PC-9 (cell line): ENCODE measurements at regions not wholly inside any gene's neighbourhood (a gene's known extent, or its start where the extent isn't known, plus 50 kb on each side); places are given as distances from the start of the nearest gene placed in this dataset.

Source experiments
- EZH2 ChIP-seq: fragments of 200-600 bp; sonication (generic); IDR thresholded peaks from 2 replicates; pipeline ENCODE4 v1.8.0; 2017; ENCODE audit warnings: antibody characterized with exemption, low read depth
- TF ChIP-seq, protein P1 (sequence below): fragments of 200-600 bp; sonication (generic); conservative IDR thresholded peaks from 2 replicates; pipeline ENCODE4 v1.6.1; 2017; ENCODE audit warnings: mixed run types, antibody characterized with exemption, mild to moderate bottlenecking, moderate library complexity

DNA sequence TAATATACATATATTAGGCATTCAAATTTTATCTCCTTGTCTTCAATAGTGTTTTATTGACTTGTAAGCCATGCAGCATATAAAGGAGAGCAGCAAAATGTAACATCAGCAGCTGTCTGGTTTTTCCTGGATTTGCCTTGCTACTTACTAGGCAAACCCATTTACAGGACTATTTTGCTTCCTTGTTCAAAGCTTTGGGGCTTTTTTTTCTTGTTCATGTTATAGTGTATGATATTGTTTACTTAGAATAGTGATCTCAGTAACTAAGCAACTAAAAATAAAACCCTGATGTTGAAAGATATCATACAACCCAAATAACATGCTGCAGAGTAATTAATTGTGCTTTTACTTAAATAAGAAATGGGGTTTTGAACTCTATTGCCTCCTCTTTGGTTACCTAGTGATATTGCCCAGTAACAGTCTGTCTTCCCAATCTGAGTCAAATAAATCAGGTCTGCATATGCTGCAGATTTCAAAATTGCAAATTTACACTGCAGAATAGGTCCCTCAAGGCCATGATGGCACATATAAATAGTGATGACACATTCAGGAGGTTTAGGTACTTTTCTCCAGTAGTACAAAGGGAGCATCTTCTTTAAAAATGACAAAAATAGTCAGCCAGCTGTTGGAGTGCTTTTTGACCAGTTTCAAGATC, 578.1 kb upstream of the NECTIN3 start:
- TF ChIP-seq, protein P1, sequence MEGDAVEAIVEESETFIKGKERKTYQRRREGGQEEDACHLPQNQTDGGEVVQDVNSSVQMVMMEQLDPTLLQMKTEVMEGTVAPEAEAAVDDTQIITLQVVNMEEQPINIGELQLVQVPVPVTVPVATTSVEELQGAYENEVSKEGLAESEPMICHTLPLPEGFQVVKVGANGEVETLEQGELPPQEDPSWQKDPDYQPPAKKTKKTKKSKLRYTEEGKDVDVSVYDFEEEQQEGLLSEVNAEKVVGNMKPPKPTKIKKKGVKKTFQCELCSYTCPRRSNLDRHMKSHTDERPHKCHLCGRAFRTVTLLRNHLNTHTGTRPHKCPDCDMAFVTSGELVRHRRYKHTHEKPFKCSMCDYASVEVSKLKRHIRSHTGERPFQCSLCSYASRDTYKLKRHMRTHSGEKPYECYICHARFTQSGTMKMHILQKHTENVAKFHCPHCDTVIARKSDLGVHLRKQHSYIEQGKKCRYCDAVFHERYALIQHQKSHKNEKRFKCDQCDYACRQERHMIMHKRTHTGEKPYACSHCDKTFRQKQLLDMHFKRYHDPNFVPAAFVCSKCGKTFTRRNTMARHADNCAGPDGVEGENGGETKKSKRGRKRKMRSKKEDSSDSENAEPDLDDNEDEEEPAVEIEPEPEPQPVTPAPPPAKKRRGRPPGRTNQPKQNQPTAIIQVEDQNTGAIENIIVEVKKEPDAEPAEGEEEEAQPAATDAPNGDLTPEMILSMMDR = no peak
- no peak for TF ChIP-seq EZH2
